C4-2B (cell line): ENCODE measurements at regions not wholly inside any gene's neighbourhood (a gene's known extent, or its start where the extent isn't known, plus 50 kb on each side); places are given as distances from the start of the nearest gene placed in this dataset.

ENCODE experiments used
- CTCF ChIP-seq: fragments of 450-650 bp; conservative IDR thresholded peaks from 2 replicates; pipeline ENCODE4 v1.5.1; 2017; ENCODE audit warnings: mild to moderate bottlenecking
- ZFX ChIP-seq: fragments of 450-650 bp; IDR thresholded peaks from 2 replicates; pipeline ENCODE4 v1.6.1; 2017

DNA sequence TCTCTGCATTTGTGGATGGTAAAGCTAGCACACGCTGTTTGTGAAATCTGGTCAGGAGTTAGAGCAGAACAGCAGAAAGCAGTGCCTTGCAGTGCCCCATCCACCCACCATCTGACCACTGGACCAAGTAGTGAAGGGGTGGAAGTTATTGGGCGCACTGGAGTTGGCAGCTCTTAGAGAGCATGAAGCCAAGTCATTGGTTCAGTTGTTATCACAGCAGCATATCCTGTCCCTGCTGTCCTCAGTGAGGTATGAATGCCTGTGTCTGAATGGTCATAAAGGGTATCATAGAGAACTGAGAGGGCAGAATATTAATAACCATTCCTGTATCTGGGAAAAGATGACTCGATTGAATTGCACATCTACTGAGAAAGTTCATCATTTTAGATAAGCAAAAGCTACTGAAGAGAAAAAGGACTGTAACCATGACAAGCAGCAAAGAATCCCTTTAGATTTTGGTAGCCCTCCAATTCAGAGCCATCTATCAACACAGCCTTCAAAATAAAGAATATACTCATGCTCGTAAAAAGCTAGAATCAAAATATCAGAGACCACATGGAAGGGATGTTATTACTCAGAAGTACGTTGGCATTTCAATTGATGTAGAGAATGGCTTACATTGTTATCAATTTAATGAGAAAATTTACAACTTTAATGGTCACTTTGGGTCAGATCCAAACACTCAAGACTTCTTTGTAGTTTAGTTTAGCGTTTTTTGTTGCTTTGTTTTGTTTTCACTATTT is 919.0 kb downstream of the EFNB2 start:
- no peak for TF ChIP-seq CTCF
- TF ChIP-seq ZFX, result no peak
